ENCODE measurements at regions not wholly inside any gene's neighbourhood (a gene's known extent, or its start where the extent isn't known, plus 50 kb on each side); places are given as distances from the start of the nearest gene placed in this dataset.

GRCh38 chr15:70466305-70466704 lies 297.1 kb downstream of the UACA start:
- no peak overlapping the region for H3K4me3 ChIP-seq (ENCODE audit: low read depth, low read length)
- in situ Hi-C loops (cut with HindIII; ENCODE audit: low sequenced_read_pairs), result no loop called here
- no peak for DNase-seq (ENCODE audit: low read depth, low spot score)
- no peak for TF ChIP-seq CTCF (IDR thresholded peaks at IDR 0.05; ENCODE audit: low read depth, low read length)

GRCh38 chr15:70465812-70466211 lies 297.5 kb downstream of the UACA start:
- no peak overlapping the region for H3K4me3 ChIP-seq (ENCODE audit: low read depth, low read length)
- TF ChIP-seq CTCF (IDR thresholded peaks at IDR 0.05; ENCODE audit: low read depth, low read length), result no peak
- no peak for DNase-seq (ENCODE audit: low read depth, low spot score)
- in situ Hi-C loops (cut with HindIII; ENCODE audit: low sequenced_read_pairs), result no loop called here

- DNase-seq (ENCODE audit: low read depth, low spot score), result no peak
- no peak overlapping the region for H3K4me3 ChIP-seq (ENCODE audit: low read depth, low read length)
- TF ChIP-seq CTCF (IDR thresholded peaks at IDR 0.05; ENCODE audit: low read depth, low read length), result no peak
- in situ Hi-C loops (cut with HindIII; ENCODE audit: low sequenced_read_pairs), result no loop called here
Observed at GRCh38 chr15:70463453-70463834, 299.9 kb downstream of the UACA start.

GRCh38 chr15:70461992-70462391 lies 301.4 kb downstream of the UACA start:
- in situ Hi-C loops (cut with HindIII; ENCODE audit: low sequenced_read_pairs), result no loop called here
- DNase-seq (ENCODE audit: low read depth, low spot score), result no peak
- no peak for TF ChIP-seq CTCF (IDR thresholded peaks at IDR 0.05; ENCODE audit: low read depth, low read length)
- no peak overlapping the region for H3K4me3 ChIP-seq (ENCODE audit: low read depth, low read length)

GRCh38 chr15:70461017-70461416 lies 302.3 kb downstream of the UACA start:
- no peak for TF ChIP-seq CTCF (IDR thresholded peaks at IDR 0.05; ENCODE audit: low read depth, low read length)
- no peak for DNase-seq (ENCODE audit: low read depth, low spot score)
- no peak overlapping the region for H3K4me3 ChIP-seq (ENCODE audit: low read depth, low read length)
- in situ Hi-C loops (cut with HindIII; ENCODE audit: low sequenced_read_pairs), result no loop called here

GRCh38 chr15:70459312-70459711 lies 304.0 kb downstream of the UACA start:
- no peak for DNase-seq (ENCODE audit: low read depth, low spot score)
- TF ChIP-seq CTCF (IDR thresholded peaks at IDR 0.05; ENCODE audit: low read depth, low read length), result no peak
- H3K4me3 ChIP-seq (ENCODE audit: low read depth, low read length), result no peak overlapping the region
- in situ Hi-C loops (cut with HindIII; ENCODE audit: low sequenced_read_pairs), result no loop called here

- no peak for DNase-seq (ENCODE audit: low read depth, low spot score)
- in situ Hi-C loops (cut with HindIII; ENCODE audit: low sequenced_read_pairs), result no loop called here
- no peak for TF ChIP-seq CTCF (IDR thresholded peaks at IDR 0.05; ENCODE audit: low read depth, low read length)
Observed at GRCh38 chr15:70453766-70454165, 309.6 kb downstream of the UACA start.

More at GRCh38 chr15:70453766-70454165, 309.6 kb downstream of the UACA start:
- H3K4me3 ChIP-seq (ENCODE audit: low read depth, low read length), result no peak overlapping the region
